ENCODE measurements at regions not wholly inside any gene's neighbourhood (a gene's known extent, or its start where the extent isn't known, plus 50 kb on each side); places are given as distances from the start of the nearest gene placed in this dataset.
A peak's percentile ranks its signal among the peaks of the same experiment; 100 is the strongest.

DNA sequence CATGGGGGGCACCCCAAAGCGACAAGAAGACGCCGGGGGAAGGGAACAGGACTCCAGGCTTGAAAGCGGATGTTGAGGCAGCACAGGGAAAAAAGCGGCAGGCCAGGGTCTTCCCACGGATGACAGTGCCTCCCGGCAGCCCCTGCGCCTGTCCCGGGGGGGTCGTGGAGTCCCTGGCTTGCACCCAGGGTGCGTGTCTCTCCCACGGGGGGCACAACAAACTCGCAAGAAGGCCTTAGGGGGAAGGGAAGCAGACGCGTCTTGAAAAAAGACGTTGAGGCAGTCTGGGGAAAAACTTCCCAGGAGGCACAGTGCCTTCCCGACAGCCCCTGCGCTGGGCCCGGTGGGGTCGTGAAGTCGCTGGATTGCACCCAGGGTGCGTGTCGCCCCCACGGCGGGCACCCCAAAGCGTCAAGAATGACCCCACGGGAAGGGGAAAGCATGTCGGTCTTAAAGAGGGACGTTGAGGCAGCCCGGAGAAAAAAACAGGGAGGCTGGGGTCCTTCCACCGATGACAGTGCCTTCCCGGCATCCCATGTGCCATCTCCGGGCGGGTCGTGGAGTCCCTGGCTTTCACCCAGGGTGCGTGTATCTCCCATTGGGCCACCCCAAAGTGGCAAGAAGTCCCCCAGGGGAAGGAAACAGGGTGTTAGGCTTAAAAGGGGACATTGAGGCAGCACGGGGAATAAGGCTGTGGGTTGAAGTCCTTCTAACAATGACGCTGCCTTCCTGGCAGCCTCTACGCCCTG is 159.9 kb upstream of the ALG10B start:
- Histone ChIP-seq H3K27me3 (peaks cover 0 to 13% of the 10 kb centered on the region in 2 donors), H3K36me3 (no peaks in the 10 kb centered on the region), H3K27ac (no peak overlapping the region), H3K4me1 (no peaks in the 10 kb centered on the region), H3K4me3 (no peak overlapping the region), H3K9me3 (peaks cover 0 to 48% of the 10 kb centered on the region in 2 donors)
- no peak for ATAC-seq
- TF ChIP-seq, protein P1, sequence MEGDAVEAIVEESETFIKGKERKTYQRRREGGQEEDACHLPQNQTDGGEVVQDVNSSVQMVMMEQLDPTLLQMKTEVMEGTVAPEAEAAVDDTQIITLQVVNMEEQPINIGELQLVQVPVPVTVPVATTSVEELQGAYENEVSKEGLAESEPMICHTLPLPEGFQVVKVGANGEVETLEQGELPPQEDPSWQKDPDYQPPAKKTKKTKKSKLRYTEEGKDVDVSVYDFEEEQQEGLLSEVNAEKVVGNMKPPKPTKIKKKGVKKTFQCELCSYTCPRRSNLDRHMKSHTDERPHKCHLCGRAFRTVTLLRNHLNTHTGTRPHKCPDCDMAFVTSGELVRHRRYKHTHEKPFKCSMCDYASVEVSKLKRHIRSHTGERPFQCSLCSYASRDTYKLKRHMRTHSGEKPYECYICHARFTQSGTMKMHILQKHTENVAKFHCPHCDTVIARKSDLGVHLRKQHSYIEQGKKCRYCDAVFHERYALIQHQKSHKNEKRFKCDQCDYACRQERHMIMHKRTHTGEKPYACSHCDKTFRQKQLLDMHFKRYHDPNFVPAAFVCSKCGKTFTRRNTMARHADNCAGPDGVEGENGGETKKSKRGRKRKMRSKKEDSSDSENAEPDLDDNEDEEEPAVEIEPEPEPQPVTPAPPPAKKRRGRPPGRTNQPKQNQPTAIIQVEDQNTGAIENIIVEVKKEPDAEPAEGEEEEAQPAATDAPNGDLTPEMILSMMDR (IDR thresholded peaks at IDR 0.05), result no peak
- intact Hi-C loops (cut with DNase I), result no loop called here
- DNase-seq, result peak in 1 of 4 donors; percentile 61

DNA sequence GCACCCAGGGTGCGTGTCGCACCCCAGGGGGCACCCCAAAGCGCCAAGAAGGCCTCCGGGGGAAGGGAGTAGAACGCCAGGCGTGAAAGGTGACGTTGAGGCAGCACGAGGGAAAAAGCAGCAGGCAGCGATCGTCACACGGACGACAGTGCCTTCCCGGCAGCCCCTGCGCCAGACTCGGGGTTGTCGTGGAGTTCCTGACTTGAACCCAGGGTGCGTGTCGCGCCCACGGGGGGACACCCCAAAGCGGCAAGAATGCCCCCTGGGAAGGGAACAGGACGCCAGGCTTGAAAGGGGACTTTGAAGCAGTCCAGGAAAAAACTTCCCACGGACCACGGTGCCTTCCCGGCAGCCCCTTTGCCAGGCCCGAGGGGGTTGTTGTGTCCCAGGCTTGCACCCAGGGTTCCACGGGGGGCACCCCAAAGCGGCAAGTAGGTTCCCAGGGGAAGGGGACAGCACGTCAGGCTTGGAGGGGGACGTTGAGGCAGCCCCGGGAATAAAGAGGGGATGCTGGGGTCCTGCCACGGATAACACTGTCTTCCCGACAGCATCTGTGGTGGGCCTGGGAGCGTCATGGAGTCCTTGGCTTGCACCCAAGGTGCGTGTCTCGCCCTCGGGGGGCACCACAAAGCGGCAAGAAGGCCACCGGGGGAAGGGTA is 159.2 kb upstream of the ALG10B start:
- Histone ChIP-seq H3K36me3 (no peaks in the 10 kb centered on the region), H3K4me3 (no peak overlapping the region), H3K4me1 (no peaks in the 10 kb centered on the region), H3K27me3 (peaks cover 0 to 10% of the 10 kb centered on the region in 2 donors), H3K9me3 (peaks cover 0 to 48% of the 10 kb centered on the region in 2 donors), H3K27ac (no peak overlapping the region)
- intact Hi-C loops (cut with DNase I), result no loop called here
- TF ChIP-seq, protein P1 (IDR thresholded peaks at IDR 0.05), result no peak
- DNase-seq (peak in 1 of 4 donors; percentile 66), ATAC-seq (no peak)

DNA sequence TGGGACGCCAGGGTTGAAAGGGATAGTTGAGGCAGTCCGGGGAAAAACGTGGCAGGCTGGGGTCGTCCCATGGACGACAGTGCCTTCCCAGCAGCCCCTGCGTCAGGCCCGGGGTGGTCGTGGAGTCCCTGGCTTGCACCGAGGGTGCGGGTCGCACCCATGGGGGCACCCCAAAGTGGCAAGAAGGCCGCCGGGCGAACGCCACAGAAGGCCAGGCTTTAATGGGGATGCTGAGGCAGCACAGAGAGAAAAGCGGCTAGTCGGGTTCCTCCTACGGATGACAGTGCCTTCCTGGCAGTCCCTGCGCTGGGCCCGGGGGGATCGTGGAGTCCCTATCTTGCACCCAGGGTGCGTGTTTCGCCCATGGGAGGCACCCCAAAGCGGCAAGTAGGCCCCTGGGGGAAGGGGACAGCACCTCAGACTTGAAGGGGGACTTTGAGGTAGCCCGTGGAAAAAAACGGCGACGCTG is 158.6 kb upstream of the ALG10B start:
- ATAC-seq (no peak), DNase-seq (peak in 1 of 4 donors; percentile 66)
- TF ChIP-seq, protein P1 (IDR thresholded peaks at IDR 0.05), result no peak
- Histone ChIP-seq H3K27ac (no peak overlapping the region), H3K27me3 (peaks cover 0 to 7% of the 10 kb centered on the region in 2 donors), H3K36me3 (no peaks in the 10 kb centered on the region), H3K4me1 (no peaks in the 10 kb centered on the region), H3K9me3 (peaks cover 0 to 52% of the 10 kb centered on the region in 2 donors), H3K4me3 (no peak overlapping the region)
- intact Hi-C loops (cut with DNase I), result no loop called here

DNA sequence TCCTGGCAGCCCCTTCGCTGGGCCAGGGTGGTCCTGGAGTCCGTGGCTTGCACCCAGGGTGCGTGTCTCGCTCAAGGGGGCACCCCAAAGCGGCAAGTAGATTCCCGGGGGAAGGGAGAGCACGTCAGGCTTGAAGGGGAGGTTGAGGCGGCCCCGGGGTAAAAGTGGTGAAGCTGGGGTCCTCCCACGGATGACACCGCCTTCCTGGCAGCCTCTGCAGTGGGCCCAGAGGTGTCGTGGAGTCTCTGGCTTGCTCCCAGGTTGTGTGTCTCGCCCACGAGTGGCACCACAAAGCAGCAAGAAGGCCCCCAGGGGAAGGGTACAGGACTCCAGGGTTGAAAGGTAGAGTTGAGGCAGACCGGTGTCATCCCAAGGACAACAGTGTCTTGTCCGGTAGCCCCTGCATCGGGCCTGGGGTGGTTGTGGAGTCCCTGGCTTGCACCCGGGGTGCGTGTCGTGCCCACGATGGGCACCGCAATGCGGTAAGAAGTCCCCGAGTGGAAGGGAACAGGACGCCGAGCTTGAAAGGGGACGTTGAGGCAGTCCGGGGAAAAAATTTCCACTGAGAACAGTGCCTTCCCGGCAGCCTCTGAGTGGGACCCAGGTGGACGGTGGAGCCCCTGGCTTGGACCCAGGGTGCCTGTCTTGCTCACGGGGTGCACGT is 158.0 kb upstream of the ALG10B start:
- H3K4me3 ChIP-seq, result no peak overlapping the region
- no peak for ATAC-seq
- TF ChIP-seq, protein P1 (IDR thresholded peaks at IDR 0.05), result no peak
- intact Hi-C loops (cut with DNase I), result no loop called here
- H3K9me3 ChIP-seq, result peaks cover 0 to 53% of the 10 kb centered on the region in 2 donors
- no peaks in the 10 kb centered on the region for H3K4me1 ChIP-seq
- H3K27me3 ChIP-seq, result peaks cover 0 to 7% of the 10 kb centered on the region in 2 donors
- H3K27ac ChIP-seq, result no peak overlapping the region
- peak in 1 of 4 donors; percentile 38 for DNase-seq
- H3K36me3 ChIP-seq, result no peaks in the 10 kb centered on the region

DNA sequence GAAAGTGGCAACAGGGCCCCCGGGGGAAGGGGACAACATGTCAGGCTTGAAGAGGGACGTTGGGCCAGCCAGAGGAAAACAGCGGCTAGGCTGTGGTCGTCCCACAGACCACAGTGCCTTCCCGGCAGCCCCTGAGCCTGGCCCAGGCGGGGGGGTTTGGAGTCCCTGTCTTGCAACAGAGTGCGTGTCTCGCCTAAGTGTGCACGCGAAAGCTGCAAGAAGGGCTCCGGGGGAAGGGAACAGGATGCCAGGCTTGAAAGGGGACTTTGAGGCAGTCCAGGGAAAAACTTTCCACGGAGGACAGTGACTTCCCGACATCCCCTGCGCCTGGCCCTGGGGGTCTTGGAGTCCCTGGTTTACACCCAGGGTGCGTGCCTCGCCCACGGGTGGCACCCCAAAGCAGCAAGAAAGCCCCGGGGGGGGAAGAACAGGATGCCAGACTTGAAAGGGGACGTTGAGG is 157.5 kb upstream of the ALG10B start:
- TF ChIP-seq, protein P1 (IDR thresholded peaks at IDR 0.05), result no peak
- no peaks in the 10 kb centered on the region for H3K4me1 ChIP-seq
- intact Hi-C loops (cut with DNase I), result no loop called here
- peaks cover 0 to 7% of the 10 kb centered on the region in 2 donors for H3K27me3 ChIP-seq
- H3K27ac ChIP-seq, result no peak overlapping the region
- H3K36me3 ChIP-seq, result no peaks in the 10 kb centered on the region
- peak in 1 of 4 donors; percentile 56 for DNase-seq
- no peak overlapping the region for H3K4me3 ChIP-seq
- peaks cover 0 to 54% of the 10 kb centered on the region in 2 donors for H3K9me3 ChIP-seq
- ATAC-seq, result no peak

Measured in left lung (tissue), 4 donors.